HUDEP-2 (cell line): ENCODE measurements at regions not wholly inside any gene's neighbourhood (a gene's known extent, or its start where the extent isn't known, plus 50 kb on each side); places are given as distances from the start of the nearest gene placed in this dataset.

Source experiments
- DNase-seq, 76 experiments: peaks; one replicate each; lab custom pipeline; 2025; ENCODE audit not compliant: unreplicated experiment in 76 of 76; lab: John Stamatoyannopoulos, UW

DNA sequence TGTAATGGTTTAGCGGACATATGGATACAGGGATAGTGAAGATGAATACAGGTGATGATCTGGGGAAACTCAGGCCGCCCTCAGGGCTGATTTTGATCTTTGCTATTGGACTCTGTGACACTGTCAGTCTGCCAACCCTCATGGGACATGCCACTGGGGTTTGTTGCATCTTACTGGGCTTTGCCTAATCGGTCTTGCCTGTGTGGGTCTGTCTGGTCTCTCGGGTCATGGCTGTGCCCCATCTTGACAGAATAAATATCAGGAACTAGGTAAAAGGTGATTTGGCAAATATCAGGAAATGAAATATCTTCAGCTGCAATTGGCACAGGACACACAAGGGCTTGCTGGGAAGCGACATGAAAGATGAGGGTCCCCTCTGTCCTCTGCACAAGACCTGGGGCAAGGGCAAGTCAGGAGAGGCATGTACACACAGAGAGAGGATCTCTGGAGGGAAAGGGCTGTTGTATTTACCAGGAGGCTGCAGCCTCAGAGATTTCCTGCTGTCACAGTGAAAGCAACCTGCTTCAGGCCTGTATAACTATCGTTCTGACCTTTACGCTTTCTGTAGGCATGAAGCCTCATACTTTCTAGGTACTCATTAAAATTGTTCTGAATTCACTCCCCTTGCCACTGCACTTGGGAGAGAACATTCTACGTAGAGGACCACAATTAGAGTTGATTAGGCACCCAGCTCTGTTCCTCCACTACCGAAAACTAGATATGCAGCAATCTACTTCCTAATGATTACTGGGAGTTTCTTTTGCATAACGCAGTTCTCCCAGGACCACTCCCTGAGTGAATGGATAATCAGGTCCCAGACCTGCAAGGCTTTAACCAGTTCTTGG, 52.0 kb upstream of the GADD45A start:
- no peak for DNase-seq

DNA sequence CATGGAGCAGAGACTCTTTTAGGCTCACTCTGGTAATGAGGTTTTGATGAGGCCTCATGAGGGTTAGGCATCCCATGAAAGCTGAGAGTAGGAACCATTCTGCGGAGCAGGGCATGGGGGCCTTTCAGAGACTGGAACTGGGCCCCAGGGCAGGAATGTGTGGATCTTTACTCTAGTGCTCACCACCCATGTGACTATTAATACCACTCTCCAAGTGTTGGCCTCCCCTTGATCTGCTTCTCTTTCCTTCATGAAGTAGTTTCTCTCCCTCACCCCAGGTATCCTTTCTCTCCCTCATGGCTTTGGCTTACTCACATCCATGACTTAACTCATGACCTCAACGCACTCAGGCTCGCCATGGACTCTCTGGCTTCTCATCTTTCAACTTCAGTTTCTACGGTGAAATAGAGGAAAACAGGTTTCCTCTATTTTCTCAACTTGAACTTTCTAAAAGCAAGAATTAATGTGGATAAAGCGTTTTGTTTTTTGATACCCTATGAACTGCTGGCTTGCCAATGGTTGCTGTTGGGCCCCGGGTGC, 50.5 kb upstream of the GADD45A start:
- no peak for DNase-seq

- no peak for DNase-seq
Measured at GRCh38 chr1:67635055-67635809, 49.8 kb upstream of the GADD45A start.
